Activated CD4-positive, alpha-beta T cell treated with anti-CD3 and anti-CD28 coated beads for 1 hour (primary cell): ENCODE measurements at regions not wholly inside any gene's neighbourhood (a gene's known extent, or its start where the extent isn't known, plus 50 kb on each side); places are given as distances from the start of the nearest gene placed in this dataset.

Experiments used
- DNase-seq: peaks from one replicate; pipeline ENCODE4 v3.0.0-alpha.2; 2020

GRCh38 chr17:45688820-45689219 is 95.3 kb upstream of the CRHR1 start:
- no peak for DNase-seq

GRCh38 chr17:45689451-45689850 is 94.7 kb upstream of the CRHR1 start:
- DNase-seq = no peak

- no peak for DNase-seq
Measured at GRCh38 chr17:45690625-45691275, 93.4 kb upstream of the CRHR1 start.

- DNase-seq = no peak
Measured at GRCh38 chr17:45692661-45693060, 91.5 kb upstream of the CRHR1 start.

- no peak for DNase-seq
Measured at GRCh38 chr17:45693792-45694191, 90.3 kb upstream of the CRHR1 start.

- DNase-seq = no peak
Measured at GRCh38 chr17:45696442-45696841, 87.7 kb upstream of the CRHR1 start.

- DNase-seq = no peak
Measured at GRCh38 chr17:45697076-45697475, 87.0 kb upstream of the CRHR1 start.

- DNase-seq = no peak
Measured at GRCh38 chr17:45700171-45701090, 83.7 kb upstream of the CRHR1 start.

- DNase-seq = no peak
Measured at GRCh38 chr17:45702666-45703266, 81.4 kb upstream of the CRHR1 start.

- no peak for DNase-seq
Measured at GRCh38 chr17:45703348-45703747, 80.8 kb upstream of the CRHR1 start.

- no peak for DNase-seq
Measured at GRCh38 chr17:45703806-45704205, 80.3 kb upstream of the CRHR1 start.

- DNase-seq = no peak
Measured at GRCh38 chr17:45704251-45704650, 79.9 kb upstream of the CRHR1 start.

- no peak for DNase-seq
Measured at GRCh38 chr17:45705123-45706009, 78.8 kb upstream of the CRHR1 start.

- DNase-seq = no peak
Measured at GRCh38 chr17:45706033-45706432, 78.1 kb upstream of the CRHR1 start.

- no peak for DNase-seq
Measured at GRCh38 chr17:45708707-45709290, 75.3 kb upstream of the CRHR1 start.

- no peak for DNase-seq
Measured at GRCh38 chr17:45709728-45710288, 74.3 kb upstream of the CRHR1 start.

- no peak for DNase-seq
Measured at GRCh38 chr17:45715787-45716186, 68.3 kb upstream of the CRHR1 start.

- DNase-seq = no peak
Measured at GRCh38 chr17:45718791-45719190, 65.3 kb upstream of the CRHR1 start.

GRCh38 chr17:45719335-45720071 is 64.6 kb upstream of the CRHR1 start:
- no peak for DNase-seq

GRCh38 chr17:45720386-45720785 is 63.7 kb upstream of the CRHR1 start:
- DNase-seq = no peak

GRCh38 chr17:45722161-45722560 is 62.0 kb upstream of the CRHR1 start:
- no peak for DNase-seq
